H9 (cell line): ENCODE measurements at regions not wholly inside any gene's neighbourhood (a gene's known extent, or its start where the extent isn't known, plus 50 kb on each side); places are given as distances from the start of the nearest gene placed in this dataset.

Source experiments
- DNase-seq: peaks from one replicate; pipeline ENCODE4 v3.0.0-alpha.2; 2017
- H2AFZ ChIP-seq: one replicate; pipeline ENCODE4 v1.6.1; 2013; ENCODE audit warnings: mild to moderate bottlenecking, low read length, control low read depth, moderate library complexity
- H2AK5ac ChIP-seq: 2 replicates; pipeline ENCODE4 v1.6.1; 2013; ENCODE audit warnings: low read length, control low read depth, mixed read lengths; ENCODE audit not compliant: insufficient read length
- H2BK120ac ChIP-seq: one replicate; pipeline ENCODE4 v1.6.1; 2013; ENCODE audit warnings: low read depth, mild to moderate bottlenecking, low read length, control low read depth, inconsistent platforms; ENCODE audit not compliant: poor library complexity, severe bottlenecking
- H2BK12ac ChIP-seq: 2 replicates; pipeline ENCODE4 v1.6.1; 2013; ENCODE audit warnings: low read length, control low read depth, mixed read lengths, low read depth; ENCODE audit not compliant: insufficient read length
- H2BK15ac ChIP-seq: 2 replicates; pipeline ENCODE4 v1.6.1; 2013; ENCODE audit warnings: low read depth, low read length, control low read depth
- H2BK20ac ChIP-seq: one replicate; pipeline ENCODE4 v1.6.1; 2013; ENCODE audit warnings: low read depth, mild to moderate bottlenecking, low read length, control low read depth, inconsistent platforms; ENCODE audit not compliant: poor library complexity, severe bottlenecking
- H2BK5ac ChIP-seq: 2 replicates; pipeline ENCODE4 v1.6.1; 2013; ENCODE audit warnings: low read length, control low read depth, mixed read lengths; ENCODE audit not compliant: insufficient read length
- H3K14ac ChIP-seq: 2 replicates; pipeline ENCODE4 v1.6.1; 2013; ENCODE audit warnings: low read length, control low read depth; ENCODE audit not compliant: insufficient read depth
- H3K18ac ChIP-seq: 2 replicates; pipeline ENCODE4 v1.6.1; 2013; ENCODE audit warnings: low read depth, mild to moderate bottlenecking, mixed read lengths, low read length, control low read depth; ENCODE audit not compliant: insufficient read length
- H3K23ac ChIP-seq: 2 replicates; pipeline ENCODE4 v1.6.1; 2013; ENCODE audit warnings: low read length, control low read depth, mixed read lengths, low read depth; ENCODE audit not compliant: insufficient read length
- H3K23me2 ChIP-seq: 2 replicates; pipeline ENCODE4 v1.6.1; 2013; ENCODE audit warnings: low read depth, mild to moderate bottlenecking, mixed read lengths, low read length, control low read depth; ENCODE audit not compliant: insufficient read length, poor library complexity, severe bottlenecking
- H3K27ac ChIP-seq: 2 replicates; pipeline ENCODE4 v1.5.1; 2013; ENCODE audit warnings: low read length, control low read depth, mixed read lengths, low read depth; ENCODE audit not compliant: insufficient read length
- H3K27me3 ChIP-seq: 2 replicates; pipeline ENCODE4 v1.6.1; 2013; ENCODE audit warnings: low read length, control low read depth, inconsistent platforms; ENCODE audit not compliant: insufficient read depth
- H3K4ac ChIP-seq: 2 replicates; pipeline ENCODE4 v1.6.1; 2013; ENCODE audit warnings: low read depth, mild to moderate bottlenecking, control low read depth, inconsistent platforms, low read length, moderate library complexity
- H3K4me1 ChIP-seq: 2 replicates; pipeline ENCODE4 v1.6.1; 2013; ENCODE audit warnings: low read length, control low read depth, inconsistent platforms; ENCODE audit not compliant: insufficient read depth
- H3K4me2 ChIP-seq: 2 replicates; pipeline ENCODE4 v1.6.1; 2013; ENCODE audit warnings: low read length, control low read depth, mixed read lengths; ENCODE audit not compliant: insufficient read length, insufficient read depth
- H3K56ac ChIP-seq: 2 replicates; pipeline ENCODE4 v1.6.1; 2013; ENCODE audit warnings: low read depth, mild to moderate bottlenecking, mixed read lengths, low read length, control low read depth; ENCODE audit not compliant: insufficient read length
- H3K79me1 ChIP-seq: 2 replicates; pipeline ENCODE4 v1.6.1; 2013; ENCODE audit warnings: low read depth, mild to moderate bottlenecking, moderate library complexity, low read length, control low read depth, inconsistent platforms; ENCODE audit not compliant: insufficient read depth, poor library complexity, severe bottlenecking
- H3K79me2 ChIP-seq: 2 replicates; pipeline ENCODE4 v1.6.1; 2013; ENCODE audit warnings: low read length, control low read depth, inconsistent platforms; ENCODE audit not compliant: insufficient read depth
- H3K9ac ChIP-seq: 2 replicates; pipeline ENCODE4 v1.6.1; 2013; ENCODE audit warnings: low read length, control low read depth, mixed read lengths; ENCODE audit not compliant: insufficient read length; ENCODE audit errors: extremely low read depth
- H3K9me3 ChIP-seq: one replicate; pipeline ENCODE4 v1.6.1; 2013; ENCODE audit warnings: low read depth, low read length, inconsistent platforms; ENCODE audit not compliant: control insufficient read depth
- H3T11ph ChIP-seq: one replicate; pipeline ENCODE4 v1.6.1; 2013; ENCODE audit warnings: mild to moderate bottlenecking, low read length, control low read depth, inconsistent platforms
- H4K20me1 ChIP-seq: one replicate; pipeline ENCODE4 v1.6.1; 2013; ENCODE audit not compliant: control insufficient read depth, insufficient read length, insufficient read depth
- H4K5ac ChIP-seq: 2 replicates; pipeline ENCODE4 v1.6.1; 2013; ENCODE audit warnings: low read depth, mild to moderate bottlenecking, mixed read lengths, low read length, control low read depth; ENCODE audit not compliant: insufficient read length
- H4K8ac ChIP-seq: replicated peaks from 2 replicates; pipeline ENCODE4 v1.6.1; 2013; ENCODE audit warnings: low read length, control low read depth, mixed read lengths, low read depth; ENCODE audit not compliant: insufficient read length
- H4K91ac ChIP-seq: 2 replicates; pipeline ENCODE4 v1.6.1; 2013; ENCODE audit warnings: low read depth, mild to moderate bottlenecking, moderate library complexity, mixed read lengths, low read length, control low read depth; ENCODE audit not compliant: insufficient read length
- H3K27ac Mint-ChIP-seq, 3 experiments: 2 replicates in 2 of 3; 3 replicates in 1 of 3; pipeline ENCODE4 v1.8.0; 2020 to 2021; ENCODE audit warnings: mixed read lengths in 3 of 3, mild to moderate bottlenecking in 1 of 3, moderate library complexity in 1 of 3
- H3K27me3 Mint-ChIP-seq: 2 replicates; pipeline ENCODE4 v1.8.0; 2021; ENCODE audit warnings: low read depth, mild to moderate bottlenecking, moderate library complexity, mixed read lengths
- H3K36me3 Mint-ChIP-seq, 3 experiments: 2 replicates in 2 of 3; 3 replicates in 1 of 3; pipeline ENCODE4 v1.8.0; 2020 to 2021; ENCODE audit warnings: low read depth in 3 of 3, mixed read lengths in 3 of 3; ENCODE audit not compliant: insufficient read depth in 1 of 3
- H3K4me1 Mint-ChIP-seq, 2 experiments: 2 replicates each; pipeline ENCODE4 v1.8.0; 2020; ENCODE audit warnings: mixed read lengths in 2 of 2
- H3K4me3 Mint-ChIP-seq, 2 experiments: 2 replicates in 1 of 2; 3 replicates in 1 of 2; pipeline ENCODE4 v1.8.0; 2020 to 2021; ENCODE audit warnings: mild to moderate bottlenecking in 2 of 2, mixed read lengths in 2 of 2, moderate library complexity in 1 of 2
- H3K9me3 Mint-ChIP-seq, 2 experiments: 2 replicates in 1 of 2; 3 replicates in 1 of 2; pipeline ENCODE4 v1.8.0; 2020; ENCODE audit warnings: mild to moderate bottlenecking in 2 of 2, mixed read lengths in 2 of 2, moderate library complexity in 1 of 2
- CTCF ChIP-seq: fragments of 200-600 bp; sonication (generic); conservative IDR thresholded peaks from 3 replicates; pipeline ENCODE4 v1.8.0; 2021; ENCODE audit warnings: antibody characterized with exemption, mild to moderate bottlenecking
- WGBS: extraction: QIAGEN DNeasy Blood & Tissue Kit; methylation state at CpG from one replicate; pipeline ENCODE4 v1.1.7; 2013; ENCODE audit warnings: missing lambda C conversion rate, low lambda C conversion rate, mixed read lengths; ENCODE audit not compliant: insufficient read length; ENCODE audit errors: extremely low coverage; 5-methylcytosine and 5-hydroxymethylcytosine counted together

- Histone ChIP-seq H4K91ac (no peak overlapping the region), H2AFZ (no peak overlapping the region), H3K14ac (no peak overlapping the region), H2BK5ac (no peak overlapping the region), H3K9me3 (no peaks in the 10 kb centered on the region), H3K27ac (no peak overlapping the region), H3K4me1 (no peaks in the 10 kb centered on the region), H4K20me1 (no peaks in the 10 kb centered on the region), H3K27me3 (no peaks in the 10 kb centered on the region), H3K23me2 (no peaks in the 10 kb centered on the region), H2BK120ac (no peak overlapping the region), H2AK5ac (no peak overlapping the region), H3K56ac (no peak overlapping the region), H3K18ac (no peak overlapping the region), H3K9ac (no peak overlapping the region), H3K4me2 (no peak overlapping the region), H3K79me2 (no peaks in the 10 kb centered on the region), H4K8ac (no peak overlapping the region), H3K79me1 (no peaks in the 10 kb centered on the region), H2BK20ac (no peak overlapping the region), H2BK15ac (no peak overlapping the region), H4K5ac (no peak overlapping the region), H3K4ac (no peak overlapping the region), H3K23ac (no peak overlapping the region), H2BK12ac (no peak overlapping the region), H3T11ph (no peak overlapping the region)
- H3K27ac Mint-ChIP-seq: no peak overlapping the region
- no peaks in the 10 kb centered on the region for H3K4me1 Mint-ChIP-seq
- no peaks in the 10 kb centered on the region; a peak in 1 of 5 replicates for H3K9me3 Mint-ChIP-seq
- no peak overlapping the region for H3K4me3 Mint-ChIP-seq
- no peaks in the 10 kb centered on the region for H3K36me3 Mint-ChIP-seq
- no peak for DNase-seq
- no peaks in the 10 kb centered on the region for H3K27me3 Mint-ChIP-seq
- no CpG with 5 or more reads among the region's 3 CpGs for WGBS
- no peak for TF ChIP-seq CTCF
Measured at GRCh38 chr2:12498286-12498685, 218.4 kb upstream of the TRIB2 start.
